MCF 10A (cell line): ENCODE measurements at regions not wholly inside any gene's neighbourhood (a gene's known extent, or its start where the extent isn't known, plus 50 kb on each side); places are given as distances from the start of the nearest gene placed in this dataset.

Experiments used
- BruUV-seq: library from RNA; stranded (reverse); fragments of 400-500 nt; replicated peaks from 2 replicates; lab custom pipeline; 2021; lab: Mats Ljungman, UMichigan
- CTCF ChIA-PET: fragments of 300-600 bp; sonication (Branson Sonifier 250); formaldehyde crosslinking; extraction: SDS; loops from one replicate; lab custom pipeline; 2021; ENCODE audit warnings: antibody characterized with exemption, inconsistent platforms; lab: Yijun Ruan, JAX
- POLR2A ChIA-PET: fragments of 300-600, 350-650 bp; sonication (Branson Sonifier 250); formaldehyde crosslinking; extraction: SDS; loops from one replicate; lab custom pipeline; 2020; ENCODE audit warnings: antibody characterized with exemption, inconsistent platforms; lab: Yijun Ruan, JAX
- DNase-seq: peaks from one replicate; pipeline ENCODE4 v3.0.0-alpha.2; 2018; ENCODE audit not compliant: unreplicated experiment
- H3K27ac Mint-ChIP-seq: one replicate; pipeline ENCODE4 v1.8.0; 2022; ENCODE audit warnings: mild to moderate bottlenecking, low read depth, mixed read lengths; ENCODE audit not compliant: unreplicated experiment
- H3K27me3 Mint-ChIP-seq: one replicate; pipeline ENCODE4 v1.8.0; 2022; ENCODE audit warnings: mixed read lengths; ENCODE audit not compliant: insufficient read depth, unreplicated experiment
- H3K36me3 Mint-ChIP-seq: one replicate; pipeline ENCODE4 v1.8.0; 2022; ENCODE audit warnings: mild to moderate bottlenecking, moderate library complexity, mixed read lengths; ENCODE audit not compliant: insufficient read depth, unreplicated experiment
- H3K4me1 Mint-ChIP-seq: one replicate; pipeline ENCODE4 v1.8.0; 2022; ENCODE audit warnings: mixed read lengths; ENCODE audit not compliant: insufficient read depth, unreplicated experiment
- H3K4me3 Mint-ChIP-seq: one replicate; pipeline ENCODE4 v1.8.0; 2022; ENCODE audit warnings: mild to moderate bottlenecking, moderate library complexity, mixed read lengths; ENCODE audit not compliant: unreplicated experiment
- H3K9me3 Mint-ChIP-seq: one replicate; pipeline ENCODE4 v1.8.0; 2022; ENCODE audit warnings: mixed read lengths; ENCODE audit not compliant: unreplicated experiment
- intact Hi-C: fragments of 100-400 bp; cut with micrococcal nuclease; formaldehyde crosslinking; loops from 2 replicates; pipeline ENCODE4 v1.14.1; 2022
- TF ChIP-seq, protein P1 (sequence below): fragments of 200-600 bp; IDR thresholded peaks from one replicate; pipeline ENCODE4 v1.8.0; 2022; ENCODE audit warnings: antibody characterized with exemption, mild to moderate bottlenecking; ENCODE audit not compliant: unreplicated experiment

DNA sequence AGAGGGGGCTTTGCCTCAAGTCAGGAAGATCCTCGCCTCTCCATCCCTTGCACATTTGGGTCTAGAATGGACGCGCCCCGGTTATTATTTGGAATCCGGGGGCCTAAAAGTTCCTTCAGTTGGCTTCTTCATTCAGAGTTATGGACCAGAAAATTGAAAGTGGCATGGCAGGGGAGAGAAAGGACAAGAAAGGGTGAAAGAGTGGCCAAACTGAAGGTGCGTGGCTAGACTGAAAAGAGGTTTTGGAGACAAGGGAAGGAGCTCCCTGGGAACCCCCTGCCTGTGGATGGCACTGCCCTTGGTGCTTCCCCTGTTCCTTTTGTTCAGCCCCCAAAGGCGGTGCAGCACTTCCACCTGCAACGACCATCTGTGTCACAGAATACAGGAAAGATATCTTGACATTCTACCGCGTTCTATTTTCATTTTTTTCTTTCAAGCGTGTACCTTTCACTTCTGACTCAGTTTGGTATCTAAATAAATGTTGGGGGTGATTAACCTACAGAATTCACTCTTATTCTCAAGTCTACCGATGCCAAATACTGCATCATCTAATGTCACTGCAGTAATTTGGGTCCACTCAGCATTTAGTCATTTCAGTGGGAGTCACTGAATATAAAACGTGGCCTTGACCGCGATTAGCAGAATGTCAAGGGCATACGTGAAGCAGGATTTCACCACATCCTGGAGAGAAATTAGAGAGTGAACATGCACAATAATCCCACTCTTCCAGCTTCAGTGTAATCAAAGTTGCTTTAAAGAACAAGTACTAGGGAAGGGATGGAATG is 88.1 kb upstream of the ARHGAP32 start:
- intact Hi-C loops: loop anchor here (1.0 to 5.0 kb wide), 2 partner anchors 52 to 163 kb away; no protein-coding TSS in a partner anchor
- no peaks in the 10 kb centered on the region for H3K9me3 Mint-ChIP-seq
- POLR2A ChIA-PET: interaction anchor here (0.6 to 2.2 kb wide), 11 partner anchors 19 to 162 kb away, joined by 3 to 13 read pairs (median 3); partner anchors contain the start of gene ARHGAP32
- H3K4me1 Mint-ChIP-seq: peaks cover 38% of the 10 kb centered on the region
- H3K4me3 Mint-ChIP-seq: peak overlapping the region; percentile 80
- TF ChIP-seq, protein P1, sequence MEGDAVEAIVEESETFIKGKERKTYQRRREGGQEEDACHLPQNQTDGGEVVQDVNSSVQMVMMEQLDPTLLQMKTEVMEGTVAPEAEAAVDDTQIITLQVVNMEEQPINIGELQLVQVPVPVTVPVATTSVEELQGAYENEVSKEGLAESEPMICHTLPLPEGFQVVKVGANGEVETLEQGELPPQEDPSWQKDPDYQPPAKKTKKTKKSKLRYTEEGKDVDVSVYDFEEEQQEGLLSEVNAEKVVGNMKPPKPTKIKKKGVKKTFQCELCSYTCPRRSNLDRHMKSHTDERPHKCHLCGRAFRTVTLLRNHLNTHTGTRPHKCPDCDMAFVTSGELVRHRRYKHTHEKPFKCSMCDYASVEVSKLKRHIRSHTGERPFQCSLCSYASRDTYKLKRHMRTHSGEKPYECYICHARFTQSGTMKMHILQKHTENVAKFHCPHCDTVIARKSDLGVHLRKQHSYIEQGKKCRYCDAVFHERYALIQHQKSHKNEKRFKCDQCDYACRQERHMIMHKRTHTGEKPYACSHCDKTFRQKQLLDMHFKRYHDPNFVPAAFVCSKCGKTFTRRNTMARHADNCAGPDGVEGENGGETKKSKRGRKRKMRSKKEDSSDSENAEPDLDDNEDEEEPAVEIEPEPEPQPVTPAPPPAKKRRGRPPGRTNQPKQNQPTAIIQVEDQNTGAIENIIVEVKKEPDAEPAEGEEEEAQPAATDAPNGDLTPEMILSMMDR: no peak
- no peak overlapping the region for H3K27ac Mint-ChIP-seq
- TSS peak; percentile 69 for BruUV-seq
- DNase-seq: peak; percentile 35
- H3K36me3 Mint-ChIP-seq: no peaks in the 10 kb centered on the region
- no peaks in the 10 kb centered on the region for H3K27me3 Mint-ChIP-seq
- CTCF ChIA-PET: interaction anchor here (0.6 to 1.5 kb wide), 6 partner anchors 8 to 174 kb away, joined by 3 to 5 read pairs (median 4); no protein-coding TSS in a partner anchor

DNA sequence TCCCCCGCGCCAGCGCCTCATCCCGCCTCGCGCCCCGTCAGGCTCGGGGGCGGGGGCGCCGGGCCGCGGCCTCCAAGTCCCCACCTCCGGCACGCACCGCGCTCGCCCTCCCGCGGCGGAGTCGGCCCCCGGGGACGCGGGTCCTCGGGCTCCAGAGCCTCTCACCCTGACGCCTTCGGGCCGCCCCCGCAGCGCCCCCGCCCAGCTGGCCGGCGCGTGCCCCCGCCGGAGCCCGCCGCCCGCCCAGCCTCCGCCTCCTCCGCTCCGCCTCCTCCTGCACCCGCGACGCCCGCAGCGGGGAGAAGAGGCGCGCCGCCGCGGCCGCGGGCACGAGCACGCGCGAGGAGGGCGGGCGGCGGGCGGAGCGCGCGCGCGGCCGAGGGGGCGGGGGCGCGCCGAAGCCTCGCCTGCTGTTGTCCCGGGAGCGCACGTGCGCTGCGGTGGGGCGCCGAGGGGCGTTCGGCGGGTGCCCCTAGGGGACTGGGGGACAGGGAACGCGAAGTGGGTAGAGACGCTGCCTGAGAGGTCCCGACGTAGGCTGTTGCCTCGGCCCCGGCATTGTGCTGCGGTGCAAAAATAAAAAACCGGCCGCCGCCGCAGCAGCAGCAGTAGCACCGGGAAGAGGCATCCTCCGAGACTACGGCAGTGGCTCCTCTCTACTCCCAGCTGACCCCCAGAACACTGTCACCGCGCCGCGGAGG is 87.4 kb upstream of the ARHGAP32 start:
- no peaks in the 10 kb centered on the region for H3K36me3 Mint-ChIP-seq
- BruUV-seq: no TSS peak
- peak; percentile 76 for DNase-seq
- H3K27me3 Mint-ChIP-seq: no peaks in the 10 kb centered on the region
- peak overlapping the region; percentile 80 for H3K4me3 Mint-ChIP-seq
- no peak overlapping the region for H3K27ac Mint-ChIP-seq
- POLR2A ChIA-PET: interaction anchor here (0.9 to 2.2 kb wide), 8 partner anchors 20 to 136 kb away, joined by 3 to 13 read pairs (median 4); partner anchors contain the start of gene ARHGAP32
- peaks cover 38% of the 10 kb centered on the region for H3K4me1 Mint-ChIP-seq
- CTCF ChIA-PET: interaction anchor here (0.8 to 1.5 kb wide), 3 partner anchors 21 to 52 kb away, joined by 3 to 5 read pairs (median 4); no protein-coding TSS in a partner anchor
- H3K9me3 Mint-ChIP-seq: no peaks in the 10 kb centered on the region
- TF ChIP-seq, protein P1: peak; percentile 9
- intact Hi-C loops: loop anchor here (1.0 to 5.0 kb wide), 5 partner anchors 53 to 162 kb away; partner anchors contain the start of gene ARHGAP32

DNA sequence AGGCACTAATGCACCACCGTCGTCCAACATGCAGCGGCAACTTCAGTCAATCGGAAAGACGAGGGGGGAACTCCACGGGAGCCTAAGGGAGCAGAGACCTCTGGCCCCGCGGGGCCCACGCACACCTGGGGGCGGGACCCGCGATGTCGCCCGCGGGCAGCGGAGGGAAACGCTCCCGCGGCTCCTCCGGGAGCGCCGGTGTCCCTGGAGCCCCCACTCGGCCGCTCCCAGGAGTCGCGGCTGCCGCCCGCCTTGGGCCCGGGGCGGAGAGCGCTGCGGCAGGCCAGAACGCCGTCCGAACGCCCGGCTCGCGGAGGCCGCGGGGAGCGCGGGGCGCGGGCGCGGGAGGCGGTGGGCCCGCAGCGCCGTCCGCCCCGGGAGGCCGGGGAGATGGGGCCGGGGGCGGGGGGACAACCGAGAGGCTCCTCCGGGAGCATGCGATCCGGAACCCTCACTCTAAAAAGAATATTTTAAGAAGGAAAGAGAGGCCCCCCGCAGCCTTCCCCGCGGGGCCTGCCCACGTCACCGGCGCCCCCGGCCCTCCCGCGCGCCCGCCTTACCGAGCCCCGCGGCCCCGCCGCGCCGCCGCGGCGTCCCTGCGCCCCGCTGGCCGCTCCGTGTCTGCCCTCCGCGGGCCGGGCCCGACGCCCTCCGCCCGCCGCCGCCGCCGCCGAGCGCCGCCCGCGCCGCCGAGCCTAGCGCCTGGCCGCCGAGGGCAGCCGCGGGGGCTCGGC is 86.6 kb upstream of the ARHGAP32 start:
- POLR2A ChIA-PET: interaction anchor here (0.6 to 2.2 kb wide), 14 partner anchors 9 to 329 kb away, joined by 3 to 13 read pairs (median 5); partner anchors contain the start of gene ARHGAP32
- H3K36me3 Mint-ChIP-seq: no peaks in the 10 kb centered on the region
- no peaks in the 10 kb centered on the region for H3K9me3 Mint-ChIP-seq
- CTCF ChIA-PET: interaction anchor here (1.1 to 1.5 kb wide), 2 partner anchors 53 to 85 kb away, joined by 5 to 6 read pairs; no protein-coding TSS in a partner anchor
- no peaks in the 10 kb centered on the region for H3K27me3 Mint-ChIP-seq
- BruUV-seq: no TSS peak
- H3K27ac Mint-ChIP-seq: peak overlapping the region; percentile 89
- peak; percentile 20 for DNase-seq
- TF ChIP-seq, protein P1: no peak
- peaks cover 43% of the 10 kb centered on the region for H3K4me1 Mint-ChIP-seq
- peak overlapping the region; percentile 80 for H3K4me3 Mint-ChIP-seq
- intact Hi-C loops: loop anchor here (5.0 kb wide), 3 partner anchors 56 to 136 kb away; partner anchors contain the start of gene ARHGAP32
